ENCODE measurements at regions not wholly inside any gene's neighbourhood (a gene's known extent, or its start where the extent isn't known, plus 50 kb on each side); places are given as distances from the start of the nearest gene placed in this dataset.

DNA sequence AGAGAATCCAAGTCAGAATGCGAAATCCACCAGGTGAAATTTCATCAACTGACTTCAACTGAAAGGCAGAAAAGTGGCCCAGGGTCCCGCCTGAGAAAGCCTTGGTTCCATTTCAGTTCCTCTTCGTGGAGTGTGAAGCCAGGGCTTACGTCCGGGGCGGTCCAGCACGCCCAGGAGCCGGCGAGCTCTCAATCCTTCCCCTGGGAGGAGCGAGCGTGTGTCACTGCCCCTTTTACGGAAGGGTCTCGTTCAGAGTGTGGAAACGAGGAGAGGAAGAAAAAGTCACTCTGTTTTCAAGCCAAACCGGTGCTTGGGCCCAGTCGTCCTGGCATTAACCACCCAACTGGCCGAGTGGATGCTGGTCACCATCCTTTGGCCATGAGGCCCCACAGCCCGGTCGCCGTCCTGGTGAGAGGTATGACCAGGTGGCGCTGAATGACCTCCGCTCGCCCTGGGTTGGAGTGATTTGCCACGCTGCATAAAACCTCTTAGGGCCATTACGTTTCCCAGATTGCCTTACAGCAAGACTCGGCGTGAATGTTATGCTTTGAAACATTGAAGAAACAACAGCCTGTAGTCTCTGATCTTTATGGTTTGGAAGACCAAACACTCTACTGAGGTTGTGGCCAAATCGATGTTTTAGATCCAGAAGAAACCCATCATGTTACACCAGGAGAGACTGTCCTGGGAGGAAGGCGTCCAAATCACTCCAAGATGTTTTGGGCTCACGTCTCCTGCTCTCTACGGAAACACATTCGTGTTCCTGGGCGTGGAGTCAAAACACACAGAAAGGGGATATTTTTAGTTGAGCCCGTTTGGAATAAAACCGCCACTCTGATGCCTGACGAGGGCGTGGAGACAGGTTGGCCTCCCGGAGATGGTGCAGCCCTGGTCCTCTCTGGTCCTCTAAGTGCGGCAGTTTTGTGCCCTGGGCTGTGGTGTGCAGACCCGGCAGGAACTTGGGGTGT, 93.6 kb upstream of the ACTRT2 start:
- TF ChIP-seq POLR2A (IDR thresholded peaks at IDR 0.05) (no peak), EP300 (IDR thresholded peaks at IDR 0.05) (no peak), POLR2AphosphoS5 (IDR thresholded peaks at IDR 0.05) (no peak)
- TF ChIP-seq, protein P1, sequence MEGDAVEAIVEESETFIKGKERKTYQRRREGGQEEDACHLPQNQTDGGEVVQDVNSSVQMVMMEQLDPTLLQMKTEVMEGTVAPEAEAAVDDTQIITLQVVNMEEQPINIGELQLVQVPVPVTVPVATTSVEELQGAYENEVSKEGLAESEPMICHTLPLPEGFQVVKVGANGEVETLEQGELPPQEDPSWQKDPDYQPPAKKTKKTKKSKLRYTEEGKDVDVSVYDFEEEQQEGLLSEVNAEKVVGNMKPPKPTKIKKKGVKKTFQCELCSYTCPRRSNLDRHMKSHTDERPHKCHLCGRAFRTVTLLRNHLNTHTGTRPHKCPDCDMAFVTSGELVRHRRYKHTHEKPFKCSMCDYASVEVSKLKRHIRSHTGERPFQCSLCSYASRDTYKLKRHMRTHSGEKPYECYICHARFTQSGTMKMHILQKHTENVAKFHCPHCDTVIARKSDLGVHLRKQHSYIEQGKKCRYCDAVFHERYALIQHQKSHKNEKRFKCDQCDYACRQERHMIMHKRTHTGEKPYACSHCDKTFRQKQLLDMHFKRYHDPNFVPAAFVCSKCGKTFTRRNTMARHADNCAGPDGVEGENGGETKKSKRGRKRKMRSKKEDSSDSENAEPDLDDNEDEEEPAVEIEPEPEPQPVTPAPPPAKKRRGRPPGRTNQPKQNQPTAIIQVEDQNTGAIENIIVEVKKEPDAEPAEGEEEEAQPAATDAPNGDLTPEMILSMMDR (IDR thresholded peaks at IDR 0.05), result no peak
- Histone ChIP-seq H3K36me3 (no peaks in the 10 kb centered on the region), H3K27ac (no peak overlapping the region), H3K4me1 (no peaks in the 10 kb centered on the region), H3K27me3 (peaks cover 0 to 3% (median 0%) of the 10 kb centered on the region in 4 donors), H3K4me3 (no peak overlapping the region), H3K9me3 (no peaks in the 10 kb centered on the region)
- ATAC-seq (ENCODE audit: low FRiP score in 2 of 2) (no peak), DNase-seq (peak in 1 of 2 donors; percentile 33)
- WGBS, 2 donors, result 55 to 71% methylated on average over 26 to 40 of the region's 40 CpGs

DNA sequence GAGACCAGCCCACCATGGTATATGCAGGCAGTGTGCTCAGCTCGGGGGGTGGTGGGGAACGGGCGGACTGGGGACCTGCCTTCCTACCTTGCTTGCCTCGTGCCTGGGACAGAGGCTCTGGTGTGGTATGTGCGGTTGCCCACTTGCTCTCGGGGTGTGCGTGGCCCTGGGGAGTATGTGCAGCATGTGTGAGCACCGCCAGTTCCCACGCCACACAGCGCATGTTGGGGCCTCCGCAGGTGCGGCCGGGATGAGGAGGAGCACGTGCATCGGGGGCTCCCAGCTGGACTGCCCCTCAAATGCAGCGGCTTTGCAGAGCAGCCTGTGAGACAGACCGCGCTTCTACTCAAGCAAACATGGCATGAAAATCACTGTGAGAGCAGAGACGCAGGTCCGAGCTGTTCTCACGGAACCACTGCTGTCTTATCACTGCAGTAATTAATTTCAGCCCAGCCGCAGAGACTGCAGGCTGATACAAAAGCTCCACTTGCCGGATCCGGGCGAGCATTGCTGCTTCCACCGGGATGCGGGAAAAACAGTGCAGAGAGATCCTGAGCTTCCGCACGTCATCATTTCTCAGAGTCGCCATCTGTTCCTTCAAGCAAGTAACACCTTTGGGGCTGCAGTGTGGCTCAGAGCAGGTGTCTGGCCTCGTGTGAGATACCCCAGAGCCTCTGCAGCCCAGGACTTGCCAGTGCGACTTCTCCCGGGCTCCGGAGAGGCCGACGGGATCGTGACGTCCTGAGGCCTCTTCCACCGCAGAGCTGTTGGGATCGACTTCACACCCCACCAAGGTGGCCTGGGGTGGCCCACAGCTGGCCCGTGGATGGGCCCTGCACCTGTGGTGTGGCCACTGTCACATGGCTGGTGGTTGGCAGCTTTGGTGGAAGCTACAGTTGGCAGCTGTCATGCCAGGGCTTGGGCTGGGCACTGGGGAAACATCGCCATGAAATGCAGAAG, 92.6 kb upstream of the ACTRT2 start:
- Histone ChIP-seq H3K4me3 (no peak overlapping the region), H3K36me3 (no peaks in the 10 kb centered on the region), H3K27me3 (no peaks in the 10 kb centered on the region), H3K9me3 (no peaks in the 10 kb centered on the region), H3K4me1 (no peaks in the 10 kb centered on the region), H3K27ac (no peak overlapping the region)
- 77 to 81% methylated on average over 25 to 39 of the region's 42 CpGs for WGBS, 2 donors
- peak in 1 of 2 donors; percentile 74 for DNase-seq
- no peak for ATAC-seq (ENCODE audit: low FRiP score in 2 of 2)
- no peak for TF ChIP-seq POLR2AphosphoS5 (IDR thresholded peaks at IDR 0.05)
- TF ChIP-seq POLR2A (IDR thresholded peaks at IDR 0.05), result no peak
- TF ChIP-seq EP300 (IDR thresholded peaks at IDR 0.05), result no peak
- TF ChIP-seq, protein P1 (IDR thresholded peaks at IDR 0.05), result no peak

DNA sequence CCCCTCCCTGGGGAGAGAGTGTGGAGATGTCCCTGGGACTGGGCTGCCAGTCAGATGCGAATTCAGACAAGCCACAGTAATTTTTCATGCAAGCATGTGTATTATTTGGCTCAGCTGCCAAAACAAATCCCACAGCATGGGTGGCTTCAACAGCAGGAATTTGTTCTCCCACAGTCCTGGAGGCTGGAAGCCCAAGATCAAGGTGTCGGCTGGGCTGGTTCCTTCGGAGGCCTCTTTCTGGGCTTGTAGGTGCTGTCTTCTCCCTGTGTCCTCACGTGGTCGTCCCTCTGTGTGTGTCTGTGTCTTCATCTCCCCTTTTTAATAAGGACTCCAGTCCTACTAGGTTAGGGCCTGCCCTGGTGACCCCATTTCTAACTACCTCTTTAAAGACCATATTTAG, 91.9 kb upstream of the ACTRT2 start:
- no peak for DNase-seq
- no peaks in the 10 kb centered on the region for H3K9me3 ChIP-seq

DNA sequence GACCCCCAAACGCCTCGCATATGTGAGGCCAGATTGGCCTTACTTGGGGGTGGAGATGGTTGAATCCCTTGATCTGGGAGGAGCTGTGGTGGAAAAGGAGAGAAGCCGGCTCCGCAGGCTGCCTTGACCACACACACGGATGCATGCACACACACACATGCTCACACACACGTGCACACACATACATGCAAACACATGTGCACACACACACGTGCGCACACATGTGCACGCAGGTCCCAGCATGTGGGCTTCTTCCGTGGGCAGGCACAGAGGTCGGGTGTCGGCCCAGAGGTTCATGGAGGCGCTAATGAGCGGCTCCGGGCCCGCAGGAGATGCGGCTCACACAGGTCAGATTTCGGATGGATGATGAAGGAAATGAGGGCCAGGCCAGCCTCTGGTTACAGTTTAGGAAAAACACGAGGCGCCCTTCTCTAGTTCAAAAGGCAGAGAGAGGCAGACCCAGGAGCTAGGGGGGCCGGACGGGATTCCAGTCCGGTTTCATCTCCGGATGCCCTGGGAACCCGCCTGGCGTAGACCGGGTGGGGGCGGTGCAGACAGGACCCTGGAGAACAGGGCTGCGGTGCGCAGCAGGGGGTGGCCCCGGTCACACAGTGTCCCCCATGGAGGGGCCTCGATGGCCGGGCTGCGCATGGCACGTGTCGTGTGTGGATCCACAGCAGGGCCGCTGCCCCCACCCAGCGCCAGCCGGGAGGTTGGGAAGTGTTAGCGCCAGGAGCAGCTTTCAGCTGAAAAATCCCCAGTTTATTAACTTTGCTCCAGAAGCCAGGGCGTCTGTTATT, 91.1 kb upstream of the ACTRT2 start:
- ATAC-seq (ENCODE audit: low FRiP score in 2 of 2), result no peak
- WGBS, 2 donors, result 88 to 91% methylated on average over 24 to 41 of the region's 41 CpGs
- Histone ChIP-seq H3K4me3 (no peak overlapping the region), H3K27ac (no peak overlapping the region), H3K36me3 (no peaks in the 10 kb centered on the region), H3K4me1 (no peaks in the 10 kb centered on the region), H3K27me3 (no peaks in the 10 kb centered on the region), H3K9me3 (no peaks in the 10 kb centered on the region)
- TF ChIP-seq, protein P1 (IDR thresholded peaks at IDR 0.05), result no peak
- TF ChIP-seq EP300 (IDR thresholded peaks at IDR 0.05), result no peak
- TF ChIP-seq POLR2A (IDR thresholded peaks at IDR 0.05), result no peak
- DNase-seq, result peak in 1 of 2 donors; percentile 71

More for the DNA sequence above, 91.9 kb upstream of the ACTRT2 start:
- TF ChIP-seq POLR2A (IDR thresholded peaks at IDR 0.05) (no peak), EP300 (IDR thresholded peaks at IDR 0.05) (no peak), POLR2AphosphoS5 (IDR thresholded peaks at IDR 0.05) (no peak)
- TF ChIP-seq, protein P1 (IDR thresholded peaks at IDR 0.05), result no peak
- H3K4me3 ChIP-seq, result no peak overlapping the region
- no peaks in the 10 kb centered on the region for H3K36me3 ChIP-seq
- ATAC-seq (ENCODE audit: low FRiP score in 2 of 2), result no peak
- H3K4me1 ChIP-seq, result no peaks in the 10 kb centered on the region
- H3K27ac ChIP-seq, result no peak overlapping the region
- no peaks in the 10 kb centered on the region for H3K27me3 ChIP-seq
- 73 to 84% methylated on average over 4 to 5 of the region's 5 CpGs for WGBS, 2 donors

Data from upper lobe of left lung (tissue), 6 donors.